NCI-H187 treated with DMSO at 0.1 percent for 48 hours (cell line): ENCODE measurements at regions not wholly inside any gene's neighbourhood (a gene's known extent, or its start where the extent isn't known, plus 50 kb on each side); places are given as distances from the start of the nearest gene placed in this dataset.

Experiments used
- DNase-seq: peaks from one replicate; lab custom pipeline; 2025; lab: John Stamatoyannopoulos, UW

- no peak for DNase-seq
These were observed 298.6 kb downstream of the PARP8 start for GRCh38 chr5:50964746-50965653.

DNA sequence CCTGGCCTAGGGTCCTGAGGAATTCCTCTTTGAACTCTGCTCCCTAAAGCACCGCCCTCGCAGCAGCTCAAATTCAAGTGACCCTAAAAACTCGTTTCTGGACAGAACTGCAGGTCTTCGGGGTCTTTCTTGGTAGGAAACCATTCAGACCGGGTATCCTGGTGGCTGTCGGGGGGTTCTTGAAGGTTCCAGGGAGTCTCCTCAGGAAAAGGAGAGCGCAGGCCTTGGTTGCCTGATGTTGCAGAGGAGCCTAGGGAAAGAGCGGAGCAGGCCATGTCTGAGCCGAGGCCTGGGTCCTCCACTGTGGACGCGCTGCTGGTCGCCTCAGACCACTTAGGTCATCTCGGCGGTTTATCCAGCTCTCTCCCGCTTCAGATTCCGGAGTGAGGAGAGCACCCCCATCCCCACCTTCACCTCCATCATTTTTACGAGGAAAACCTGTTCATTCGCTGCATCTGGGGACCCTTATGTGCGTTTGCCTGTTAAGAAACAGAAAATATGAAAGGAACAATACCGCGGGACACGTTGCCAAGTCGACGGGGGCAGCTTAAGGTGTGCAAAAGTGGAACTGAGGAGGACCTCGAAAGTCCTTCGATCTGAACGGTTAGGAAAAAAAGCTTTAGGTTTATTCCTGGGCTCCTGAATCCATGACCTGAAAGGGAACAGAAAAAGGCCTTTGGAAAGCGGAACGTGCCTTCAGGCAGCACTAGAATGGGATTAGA, 299.4 kb downstream of the PARP8 start:
- DNase-seq, result no peak

DNA sequence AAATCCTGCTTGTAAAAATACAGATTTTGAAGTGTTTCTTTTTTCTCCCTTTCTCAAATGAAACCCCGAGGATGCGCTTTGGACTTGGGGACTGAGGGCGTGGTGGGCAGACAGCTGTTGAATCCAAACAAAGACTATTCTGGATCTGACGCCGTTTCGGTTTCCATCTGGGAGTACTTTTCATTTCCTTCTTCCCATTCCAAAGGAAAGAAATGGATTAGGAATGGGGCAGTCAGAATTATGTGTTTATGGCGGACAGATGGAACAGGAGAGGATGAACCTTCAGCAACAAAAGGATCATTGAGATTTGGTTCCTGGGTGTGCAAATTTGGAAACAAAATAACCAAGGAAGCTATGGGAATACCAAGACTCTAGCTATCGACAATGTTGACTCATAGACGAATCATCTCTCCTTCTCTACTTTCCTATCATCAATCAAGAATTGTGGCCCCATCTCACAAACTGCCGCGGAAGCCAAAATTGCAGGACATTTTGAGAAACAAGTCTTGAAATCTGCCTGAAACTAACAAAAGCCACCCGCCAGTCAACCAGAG, 300.6 kb downstream of the PARP8 start:
- DNase-seq, result no peak

GRCh38 chr5:50967563-50968355, 301.3 kb downstream of the PARP8 start:
- DNase-seq, result no peak

DNA sequence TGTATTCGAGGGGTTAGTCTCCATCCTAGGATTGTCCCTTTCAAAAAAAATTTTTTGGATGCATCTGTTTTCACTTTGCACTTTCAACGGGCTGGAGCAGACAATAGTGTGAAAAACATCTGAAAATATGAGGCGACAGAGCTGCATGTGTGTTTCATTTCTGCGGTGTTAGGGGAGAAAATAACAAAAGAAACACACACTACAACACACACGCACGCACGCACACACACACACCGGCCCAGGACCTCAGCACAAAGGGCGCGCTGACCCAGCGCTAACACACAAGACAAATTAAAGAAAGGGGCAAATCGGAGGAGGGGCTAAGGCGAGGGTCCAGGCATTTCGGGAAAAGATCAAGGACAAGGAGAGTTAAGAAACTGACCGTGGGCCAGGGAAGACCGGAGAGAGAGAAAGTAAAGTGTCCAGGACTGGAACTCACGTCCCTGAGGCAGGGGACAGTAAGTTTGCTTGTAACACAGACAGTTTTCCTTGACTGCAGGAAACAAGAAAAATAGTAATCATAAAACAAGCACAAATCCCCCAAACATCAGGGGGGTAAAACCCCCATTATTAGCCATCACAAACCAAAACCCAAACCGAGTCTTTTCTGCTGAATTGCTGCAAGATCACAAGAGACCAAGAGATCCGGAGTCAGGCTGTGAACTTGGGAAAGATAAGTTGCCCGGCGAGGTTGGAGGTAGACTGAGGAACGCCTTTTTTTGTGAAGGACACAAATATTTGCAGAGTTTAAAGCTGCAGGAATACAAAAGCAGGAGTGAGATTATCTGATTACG, 302.1 kb downstream of the PARP8 start:
- DNase-seq, result no peak

DNA sequence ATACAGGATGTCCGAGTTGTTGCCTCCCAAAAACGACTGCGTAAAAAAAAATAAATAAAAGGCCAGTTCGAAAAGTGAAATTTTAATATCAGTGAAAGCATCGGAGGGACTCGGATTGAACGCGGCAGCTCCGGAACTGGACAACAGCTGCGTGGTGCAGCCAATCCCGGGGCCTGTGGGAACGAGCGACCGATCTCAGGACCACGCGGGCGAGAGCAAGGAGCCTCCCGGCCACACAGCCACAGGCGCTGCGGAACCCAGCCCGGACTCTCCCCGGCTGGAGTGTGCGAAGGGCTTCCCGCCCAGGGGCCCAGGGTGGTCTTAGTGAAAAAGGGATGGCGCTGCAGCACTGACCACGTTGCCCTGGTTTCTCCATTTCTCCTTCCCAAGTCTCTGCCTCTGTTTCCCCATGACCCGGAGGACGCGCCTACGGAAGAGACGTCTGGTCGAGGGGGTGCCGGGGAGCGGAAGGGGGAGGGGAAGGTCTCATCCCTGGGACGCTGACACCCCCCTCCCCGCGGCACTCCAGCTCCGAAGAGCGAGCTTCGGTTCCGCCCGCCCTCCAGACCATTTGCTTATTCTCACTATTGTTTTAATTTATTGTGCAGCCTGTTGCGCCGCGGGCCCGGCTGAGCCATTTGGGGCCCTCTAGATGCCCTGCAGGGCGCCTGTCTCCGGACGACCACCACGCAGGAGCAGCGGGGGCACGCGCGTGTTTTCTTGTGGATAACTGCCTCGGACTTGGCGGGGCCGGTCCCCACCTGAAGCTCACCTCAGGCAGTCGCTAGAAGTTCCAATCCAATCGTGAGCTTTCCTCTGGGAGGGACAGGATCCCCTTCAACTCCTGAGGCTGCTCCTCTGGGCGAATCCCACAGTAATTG, 303.0 kb downstream of the PARP8 start:
- no peak for DNase-seq

DNA sequence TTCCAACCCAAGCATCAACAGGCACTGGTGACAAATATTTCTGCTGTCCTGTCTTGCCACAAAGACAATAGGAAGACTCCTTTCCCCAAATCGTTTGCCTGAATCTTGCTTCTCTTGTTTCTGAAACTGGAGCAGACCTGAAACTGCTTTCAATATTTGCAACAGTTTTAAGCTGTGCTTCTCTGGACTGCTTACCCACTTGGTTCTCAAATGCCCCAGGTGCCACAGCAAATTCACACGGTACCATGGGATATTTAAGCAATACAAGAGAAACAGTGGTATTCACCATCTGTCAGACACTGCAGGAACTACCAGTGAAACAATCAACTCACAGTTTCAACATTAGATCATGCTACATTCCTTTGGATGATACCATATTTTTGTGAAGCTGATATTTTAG, 309.4 kb downstream of the PARP8 start:
- DNase-seq, result no peak

- DNase-seq, result no peak
These were observed 312.5 kb downstream of the PARP8 start for GRCh38 chr5:50978924-50979323.

- no peak for DNase-seq
These were observed 318.2 kb downstream of the PARP8 start for GRCh38 chr5:50984640-50985039.

- no peak for DNase-seq
These were observed 324.0 kb downstream of the PARP8 start for GRCh38 chr5:50990296-50990924.

- no peak for DNase-seq
These were observed 329.0 kb downstream of the PARP8 start for GRCh38 chr5:50995285-50995942.

DNA sequence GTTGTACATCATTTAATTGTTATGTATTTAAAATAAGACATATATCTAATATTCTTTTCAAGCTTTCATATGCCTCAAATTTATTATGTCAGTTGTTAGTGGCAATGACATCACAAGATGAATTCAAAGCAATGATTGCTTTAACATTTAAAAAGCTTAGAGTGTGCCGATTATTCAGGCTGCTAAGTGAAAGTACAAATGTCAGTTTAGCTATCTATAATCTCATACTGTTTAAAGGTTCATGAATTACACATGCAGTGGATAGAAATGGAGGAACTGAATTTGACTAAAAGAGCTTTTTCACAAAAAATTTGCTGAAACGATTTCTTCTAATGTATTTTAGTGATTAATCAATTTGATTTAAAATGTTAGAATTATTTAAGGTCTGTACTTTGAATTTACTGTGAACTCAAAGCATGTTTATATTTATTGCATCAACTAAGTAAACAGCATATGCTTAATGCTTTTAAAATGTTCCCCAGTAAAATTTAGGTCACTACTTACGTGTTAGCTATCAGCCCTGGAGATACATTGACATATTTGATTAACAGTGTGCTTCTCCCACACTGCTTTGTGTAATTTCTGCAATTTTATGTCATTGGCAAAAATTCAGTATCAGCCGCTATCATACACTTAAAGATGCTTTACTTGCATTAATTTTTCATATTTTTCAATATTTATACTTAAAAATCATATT, 334.9 kb downstream of the PARP8 start:
- DNase-seq, result no peak

- DNase-seq, result no peak
These were observed 335.9 kb downstream of the PARP8 start for GRCh38 chr5:51002368-51002767.

DNA sequence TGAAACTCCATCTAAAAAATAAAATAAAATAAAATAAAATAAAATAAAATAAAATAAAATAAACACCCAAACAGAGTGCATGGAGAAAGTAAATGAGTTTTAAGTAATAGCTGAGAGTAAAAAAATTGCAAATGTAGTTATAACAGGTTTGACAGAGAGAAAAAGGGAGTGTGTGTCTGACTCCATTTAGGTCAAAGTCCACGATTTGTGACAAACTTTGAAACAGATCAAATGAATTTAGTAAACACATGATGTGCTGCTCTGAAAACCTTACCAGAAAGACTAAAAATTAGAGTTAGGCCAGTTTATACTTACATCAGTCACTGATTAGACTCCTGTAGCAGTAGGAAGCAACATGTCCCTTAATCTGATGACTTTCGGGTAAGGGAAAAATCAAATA, 346.6 kb downstream of the PARP8 start:
- DNase-seq, result no peak

- DNase-seq, result no peak
These were observed 352.0 kb downstream of the PARP8 start for GRCh38 chr5:51018423-51018822.

GRCh38 chr5:51024263-51024662, 357.8 kb downstream of the PARP8 start:
- DNase-seq, result no peak

GRCh38 chr5:51027271-51027670, 356.0 kb upstream of the ISL1 start:
- no peak for DNase-seq

DNA sequence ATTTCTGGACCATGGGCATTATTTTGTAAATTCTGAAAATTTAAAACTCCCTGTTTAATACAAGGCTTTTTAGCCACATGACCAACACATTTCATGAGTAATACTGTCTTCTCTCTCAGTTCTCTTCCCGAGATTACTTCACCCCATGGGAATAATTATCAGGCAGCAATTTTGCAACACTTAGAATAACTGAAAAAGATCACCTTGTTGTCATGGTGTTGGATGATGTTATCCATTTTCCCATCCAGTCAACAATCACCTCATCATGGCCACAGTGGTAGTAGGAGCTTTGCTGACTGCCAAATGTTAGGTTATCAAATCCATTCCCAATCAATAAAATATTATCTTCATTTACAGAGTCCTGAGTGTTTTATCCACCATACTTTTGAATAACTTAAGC, 354.9 kb upstream of the ISL1 start:
- no peak for DNase-seq

DNA sequence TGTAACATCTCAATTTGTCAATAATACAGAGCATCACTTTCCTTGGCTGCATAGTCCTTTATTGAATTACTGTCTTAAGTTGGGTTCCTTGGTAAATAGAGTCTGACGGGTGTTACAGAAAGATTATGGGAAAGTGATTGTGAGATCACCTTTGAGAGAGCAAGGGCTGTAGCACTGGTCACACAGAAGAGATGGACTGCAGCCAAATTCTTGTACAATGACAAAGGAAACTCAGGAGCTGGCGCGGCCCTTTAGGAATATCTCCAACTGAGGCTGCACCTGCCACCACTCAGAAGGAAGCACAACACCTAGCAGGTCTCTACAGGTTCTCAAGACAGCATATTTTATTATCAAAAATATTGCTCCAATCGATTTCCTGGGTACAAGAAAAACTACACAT, 350.0 kb upstream of the ISL1 start:
- DNase-seq, result no peak
